ENCODE measurements at regions not wholly inside any gene's neighbourhood (a gene's known extent, or its start where the extent isn't known, plus 50 kb on each side); places are given as distances from the start of the nearest gene placed in this dataset.

DNA sequence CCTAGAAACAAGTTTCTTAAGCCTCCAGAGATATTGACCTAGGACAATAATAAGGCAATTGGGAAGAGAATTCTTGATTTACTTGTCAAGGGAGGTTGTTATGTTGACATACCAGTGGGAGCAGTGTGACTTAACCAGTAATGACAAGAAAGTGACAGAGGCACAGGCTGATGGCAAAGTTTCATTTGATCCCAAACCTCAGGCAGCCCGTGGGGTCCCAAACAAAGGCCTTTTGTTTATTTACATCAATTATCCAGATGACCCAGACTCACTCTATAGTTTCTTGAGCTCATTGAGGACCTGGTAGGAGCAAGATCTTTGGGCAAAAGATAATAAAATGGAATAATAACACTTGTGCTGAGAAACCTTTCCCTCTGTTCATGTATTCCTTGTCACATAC lies 336.8 kb downstream of the ARL6IP6 start:
- no peak for DNase-seq (ENCODE audit: extremely low spot score, unreplicated experiment)
- Mint-ChIP-seq H3K4me3 (no peak overlapping the region), H3K36me3 (no peaks in the 10 kb centered on the region), H3K9me3 (no peaks in the 10 kb centered on the region), H3K27ac (no peak overlapping the region), H3K27me3 (no peaks in the 10 kb centered on the region), H3K4me1 (ENCODE audit: unreplicated experiment) (no peaks in the 10 kb centered on the region)
- no peak for TF ChIP-seq CTCF (conservative IDR thresholded peaks at IDR 0.05)

DNA sequence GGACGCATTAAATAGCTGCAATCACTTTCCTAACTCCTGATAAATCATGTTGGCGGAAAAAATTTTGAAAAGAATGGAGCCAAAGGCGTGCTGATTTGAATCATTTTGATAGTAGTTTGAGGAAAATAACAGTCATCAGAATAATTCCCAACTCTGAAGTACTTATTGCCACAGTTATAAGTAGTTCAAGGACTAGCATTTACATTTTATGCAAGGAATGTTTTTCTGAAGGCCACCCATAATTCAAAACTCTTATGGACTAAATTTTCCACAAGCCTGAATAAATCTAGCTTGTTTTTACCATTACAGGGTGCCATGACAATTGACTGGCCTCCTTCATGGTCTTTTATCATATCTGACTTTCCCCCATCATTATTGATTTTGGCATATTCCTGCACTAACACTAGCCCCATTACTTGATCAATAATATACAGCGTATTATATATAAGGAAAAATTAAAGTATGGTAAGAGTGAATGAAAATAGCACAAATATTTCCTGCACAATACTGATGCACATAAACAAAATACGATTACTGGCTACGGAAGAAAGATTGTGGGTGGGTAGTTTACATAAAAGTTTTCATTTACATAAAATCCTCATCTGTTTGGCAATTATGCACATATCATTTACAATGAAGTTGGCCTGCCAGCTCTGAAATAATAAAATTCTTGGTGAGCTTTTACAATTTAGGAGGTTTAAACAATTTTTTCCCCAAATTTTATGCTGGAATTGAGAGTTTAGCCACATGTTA lies 334.6 kb downstream of the ARL6IP6 start:
- H3K9me3 Mint-ChIP-seq = no peaks in the 10 kb centered on the region
- no peak overlapping the region for H3K4me3 Mint-ChIP-seq
- H3K4me1 Mint-ChIP-seq (ENCODE audit: unreplicated experiment) = no peaks in the 10 kb centered on the region
- no peak overlapping the region for H3K27ac Mint-ChIP-seq
- no peaks in the 10 kb centered on the region for H3K36me3 Mint-ChIP-seq
- TF ChIP-seq CTCF (conservative IDR thresholded peaks at IDR 0.05) = no peak
- DNase-seq (ENCODE audit: extremely low spot score, unreplicated experiment) = no peak
- H3K27me3 Mint-ChIP-seq = no peaks in the 10 kb centered on the region

DNA sequence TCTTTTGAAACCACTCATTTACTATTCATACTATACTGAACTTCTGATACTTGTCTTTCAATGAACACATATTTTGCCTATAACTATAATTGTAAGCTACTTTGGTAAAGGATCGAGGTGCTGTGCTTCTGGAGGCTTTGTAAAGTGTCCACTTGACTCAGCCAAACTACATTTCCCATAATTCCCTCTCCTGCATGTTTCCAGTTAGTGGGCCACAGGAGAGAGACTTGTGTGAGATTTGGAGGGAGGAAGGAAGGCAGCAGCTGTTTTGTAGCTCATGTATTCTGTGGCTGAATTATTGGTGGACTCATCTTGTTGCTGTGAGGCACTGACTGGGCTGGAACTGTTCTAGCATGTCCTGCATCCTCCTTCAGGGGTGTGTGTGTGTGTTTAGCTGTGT lies 328.8 kb downstream of the ARL6IP6 start:
- Mint-ChIP-seq H3K27ac (no peak overlapping the region), H3K9me3 (no peaks in the 10 kb centered on the region), H3K27me3 (no peaks in the 10 kb centered on the region), H3K36me3 (no peaks in the 10 kb centered on the region), H3K4me1 (ENCODE audit: unreplicated experiment) (no peaks in the 10 kb centered on the region), H3K4me3 (no peak overlapping the region)
- TF ChIP-seq CTCF (conservative IDR thresholded peaks at IDR 0.05) = no peak
- no peak for DNase-seq (ENCODE audit: extremely low spot score, unreplicated experiment)

GRCh38 chr2:153043385-153043784 lies 325.0 kb downstream of the ARL6IP6 start:
- H3K9me3 Mint-ChIP-seq = no peaks in the 10 kb centered on the region
- no peak for TF ChIP-seq CTCF (conservative IDR thresholded peaks at IDR 0.05)

GRCh38 chr2:153028626-153029025 lies 310.2 kb downstream of the ARL6IP6 start:
- Mint-ChIP-seq H3K36me3 (no peaks in the 10 kb centered on the region), H3K9me3 (no peaks in the 10 kb centered on the region), H3K27me3 (no peaks in the 10 kb centered on the region), H3K4me3 (no peak overlapping the region), H3K27ac (no peak overlapping the region), H3K4me1 (ENCODE audit: unreplicated experiment) (no peaks in the 10 kb centered on the region)
- no peak for DNase-seq (ENCODE audit: extremely low spot score, unreplicated experiment)
- TF ChIP-seq CTCF (conservative IDR thresholded peaks at IDR 0.05) = no peak

More at GRCh38 chr2:153043385-153043784, 325.0 kb downstream of the ARL6IP6 start:
- Mint-ChIP-seq H3K36me3 (no peaks in the 10 kb centered on the region), H3K27ac (no peak overlapping the region), H3K27me3 (no peaks in the 10 kb centered on the region), H3K4me1 (ENCODE audit: unreplicated experiment) (no peaks in the 10 kb centered on the region), H3K4me3 (no peak overlapping the region)
- no peak for DNase-seq (ENCODE audit: extremely low spot score, unreplicated experiment)

Data from type B pancreatic cell (in vitro differentiated cells).